Hematopoietic multipotent progenitor cell treated with erythropoietin and hydrocortisone succinate and interleukin-3 and kit ligand, for 6 days (in vitro differentiated cells): ENCODE measurements at regions not wholly inside any gene's neighbourhood (a gene's known extent, or its start where the extent isn't known, plus 50 kb on each side); places are given as distances from the start of the nearest gene placed in this dataset.
"Not testable (repeated sequence)": the region's sequence is repeated elsewhere in the genome, so short reads cannot be mapped to it uniquely, and the experiment has no call there.

Source experiments
- DNase-seq: peaks from one replicate; pipeline ENCODE4 v3.0.0-alpha.2; 2015

GRCh38 chr6:14573267-14573666, 455.7 kb downstream of the CD83 start:
- DNase-seq = no peak

DNA sequence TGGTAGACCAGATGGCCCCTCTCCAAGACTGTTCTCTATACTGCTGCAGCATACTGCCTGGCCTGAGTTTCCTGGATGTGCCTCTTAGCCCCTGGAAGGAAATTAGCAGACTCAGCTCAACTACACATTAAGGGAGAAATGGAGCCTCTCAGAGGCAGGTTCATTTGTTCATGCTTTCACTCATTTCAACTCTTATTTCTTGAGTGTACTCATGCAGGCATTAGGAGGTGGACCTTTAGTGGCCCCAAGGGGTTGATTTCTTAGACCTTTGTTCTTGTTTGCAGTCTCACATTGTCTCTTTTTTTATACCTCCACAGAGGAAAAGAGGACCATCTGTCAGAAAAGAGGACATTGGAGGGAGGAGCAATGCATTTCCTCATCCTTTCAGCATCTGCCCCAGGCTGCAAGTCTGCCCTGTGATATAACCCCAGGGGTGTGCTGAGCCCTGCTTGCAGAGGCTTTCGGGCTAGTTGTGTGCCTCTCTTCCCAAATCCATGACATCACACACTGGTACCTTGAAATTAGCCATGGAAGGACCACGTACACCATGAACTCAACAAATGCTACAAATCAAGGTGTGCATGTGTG, 456.2 kb downstream of the CD83 start:
- peak; percentile 5 for DNase-seq

GRCh38 chr6:14575961-14576360, 458.4 kb downstream of the CD83 start:
- DNase-seq = no peak

DNA sequence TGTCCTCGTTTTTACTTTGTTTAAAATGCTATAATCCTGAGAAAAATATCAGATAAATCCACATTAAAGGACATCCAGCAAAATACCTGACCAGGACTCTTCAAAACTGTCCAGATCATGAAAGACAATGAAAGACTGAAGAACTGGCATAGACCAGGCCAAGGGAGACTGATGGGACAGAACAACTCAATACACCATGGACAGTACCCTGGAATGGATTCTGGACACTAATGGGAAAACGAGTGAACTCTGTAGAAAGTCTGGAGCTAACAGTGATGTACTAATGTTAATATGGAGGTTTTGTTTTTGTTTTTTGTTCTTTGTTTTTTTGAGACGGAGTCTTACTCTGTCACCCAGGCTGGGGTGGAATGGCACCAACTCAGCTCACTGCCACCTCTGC, 461.4 kb downstream of the CD83 start:
- no peak for DNase-seq

GRCh38 chr6:14582749-14583148, 465.2 kb downstream of the CD83 start:
- no peak for DNase-seq

DNA sequence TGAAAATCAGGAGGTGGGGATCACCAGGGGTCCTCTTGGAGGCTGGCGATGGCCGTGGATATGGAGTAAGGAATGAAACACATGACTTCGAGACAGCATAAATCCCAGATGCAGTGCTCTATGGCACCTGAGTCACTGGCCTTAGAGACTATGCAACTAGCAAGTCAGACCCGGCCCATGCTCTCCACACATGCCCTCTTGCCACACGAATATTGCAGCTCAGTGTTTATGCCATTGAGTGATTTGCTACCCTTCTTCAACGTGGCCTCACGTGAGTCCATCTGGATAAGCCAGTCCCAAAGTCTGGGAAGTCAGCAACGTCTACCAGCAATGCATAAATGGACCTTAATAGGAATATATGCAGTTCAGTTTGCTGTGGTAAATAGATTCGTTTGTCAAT, 466.3 kb downstream of the CD83 start:
- no peak for DNase-seq

- DNase-seq = peak; percentile 19
Measured at GRCh38 chr6:14584450-14584849, 466.9 kb downstream of the CD83 start.

DNA sequence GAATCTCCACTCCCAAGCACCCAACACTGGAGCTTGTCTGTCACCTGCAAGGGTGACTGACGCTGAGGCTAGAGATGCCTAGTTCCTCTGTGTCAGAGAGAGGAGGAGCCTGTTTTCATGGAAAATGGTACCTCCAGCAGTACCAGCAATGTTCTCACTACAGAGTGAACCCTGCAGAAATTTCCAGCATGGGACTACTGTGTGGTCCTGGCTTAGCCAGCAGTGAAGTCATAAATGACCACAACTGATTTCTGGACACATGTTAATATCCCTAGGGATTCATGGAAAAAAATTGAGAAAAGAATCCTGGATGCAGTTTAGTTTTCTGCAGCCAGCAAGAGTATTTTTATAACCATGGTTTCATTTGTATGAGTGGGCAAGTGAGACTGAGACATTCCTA, 468.1 kb downstream of the CD83 start:
- DNase-seq = no peak

DNA sequence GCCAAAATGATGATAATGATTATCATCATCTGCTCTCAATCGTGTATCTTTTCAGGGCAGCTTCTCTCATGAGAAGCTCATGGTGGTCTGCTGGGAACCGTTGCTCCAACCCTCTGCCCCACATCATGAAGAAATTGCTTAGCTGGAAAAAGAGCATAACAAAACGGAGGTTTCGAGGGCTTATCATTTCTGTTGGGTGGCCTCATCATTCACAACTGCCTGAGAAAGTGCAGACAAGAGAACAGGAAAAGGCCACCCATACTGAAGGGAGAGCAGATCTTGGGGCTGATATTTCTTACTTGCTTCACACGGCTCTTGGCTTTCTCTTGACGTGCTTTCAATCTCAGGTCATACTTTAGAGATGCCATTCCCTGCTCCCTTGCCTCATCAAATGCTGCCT, 471.6 kb downstream of the CD83 start:
- DNase-seq = no peak

- no peak for DNase-seq
Measured at GRCh38 chr6:14590586-14590985, 473.0 kb downstream of the CD83 start.

GRCh38 chr6:14591998-14592397, 474.4 kb downstream of the CD83 start:
- DNase-seq = peak; percentile 20

GRCh38 chr6:14593286-14593685, 475.7 kb downstream of the CD83 start:
- DNase-seq = no peak

DNA sequence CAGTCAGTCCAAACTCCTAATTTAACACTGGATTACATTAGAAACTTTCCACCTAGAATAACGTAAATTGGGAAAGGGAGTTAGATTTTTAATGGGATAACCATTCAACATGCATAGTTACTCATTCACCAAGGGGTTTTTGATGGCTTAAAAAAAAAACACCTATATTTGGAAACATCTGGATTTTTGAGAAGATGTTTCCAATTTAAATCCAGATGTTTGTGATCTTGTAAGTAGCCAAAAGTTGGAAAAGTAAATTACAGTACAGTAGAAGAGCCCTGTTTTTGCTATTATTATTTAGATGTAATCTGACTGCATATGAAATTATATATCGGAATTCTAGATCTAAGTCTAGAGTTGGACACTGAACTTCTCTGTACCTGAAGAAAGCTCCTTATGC, 478.2 kb downstream of the CD83 start:
- no peak for DNase-seq

DNA sequence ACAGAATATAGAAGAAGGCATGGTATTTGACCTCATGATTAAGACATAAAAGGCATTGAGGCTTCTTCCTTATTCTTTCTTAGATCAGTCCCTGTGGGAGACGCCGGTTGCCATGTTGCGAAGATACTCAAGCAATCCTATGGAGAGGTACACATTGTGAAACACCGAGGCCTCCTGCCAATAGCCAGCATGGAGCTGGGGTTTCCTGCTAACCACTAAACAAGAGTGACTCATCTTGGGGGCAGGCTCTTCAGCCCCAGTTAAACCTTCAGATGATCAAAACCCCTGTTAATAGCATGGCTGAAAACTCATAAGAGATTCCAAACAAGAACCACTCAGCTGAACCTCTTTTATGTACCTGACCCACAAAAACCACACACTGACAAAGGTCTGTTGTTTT, 478.8 kb downstream of the CD83 start:
- DNase-seq = peak; percentile 26

DNA sequence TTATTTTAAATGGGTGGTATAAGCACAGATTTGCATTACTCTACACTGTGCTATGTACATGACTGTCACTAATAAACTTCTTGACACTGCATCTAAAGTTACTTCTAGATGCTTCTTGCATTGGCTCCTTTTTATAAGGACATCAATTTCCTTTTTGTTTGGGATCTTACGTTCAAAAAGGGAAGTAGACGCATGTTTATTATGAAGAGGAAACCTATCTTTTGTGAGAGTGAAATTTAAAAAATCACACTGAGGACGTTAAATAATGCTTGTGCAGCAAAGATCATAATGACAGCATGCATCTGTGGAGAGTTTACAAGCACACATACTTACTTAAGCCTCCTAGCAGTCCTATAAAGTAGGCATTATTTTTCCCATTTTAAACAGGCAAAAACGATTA, 479.5 kb downstream of the CD83 start:
- DNase-seq = no peak

- DNase-seq = no peak
Measured at GRCh38 chr6:14598017-14598864, 480.7 kb downstream of the CD83 start.

GRCh38 chr6:14600306-14600705, 482.7 kb downstream of the CD83 start:
- not testable (repeated sequence) for DNase-seq

GRCh38 chr6:14601490-14601889, 483.9 kb downstream of the CD83 start:
- no peak for DNase-seq

- DNase-seq = no peak
Measured at GRCh38 chr6:14606353-14606752, 488.8 kb downstream of the CD83 start.

DNA sequence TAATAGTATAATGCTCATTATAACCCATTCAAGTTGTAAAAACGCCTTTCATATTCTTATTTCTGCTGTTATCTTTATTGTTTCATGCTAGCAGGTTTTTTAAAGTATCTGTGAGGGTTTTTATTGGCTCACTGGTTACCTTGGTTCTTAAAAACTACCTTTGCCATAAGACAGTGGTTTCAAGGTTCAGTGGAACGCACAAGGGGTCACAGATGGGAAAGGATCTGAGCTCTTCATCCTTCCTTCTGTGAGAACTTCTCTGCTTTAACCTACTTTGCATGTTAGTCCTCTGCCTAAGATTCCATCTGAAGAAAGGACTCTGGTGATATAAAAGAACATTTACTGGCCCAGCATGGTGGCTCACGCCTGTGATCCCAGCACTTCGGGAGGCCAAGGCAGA, 492.6 kb downstream of the CD83 start:
- no peak for DNase-seq

- DNase-seq = no peak
Measured at GRCh38 chr6:14612016-14612980, 494.7 kb downstream of the CD83 start.

DNA sequence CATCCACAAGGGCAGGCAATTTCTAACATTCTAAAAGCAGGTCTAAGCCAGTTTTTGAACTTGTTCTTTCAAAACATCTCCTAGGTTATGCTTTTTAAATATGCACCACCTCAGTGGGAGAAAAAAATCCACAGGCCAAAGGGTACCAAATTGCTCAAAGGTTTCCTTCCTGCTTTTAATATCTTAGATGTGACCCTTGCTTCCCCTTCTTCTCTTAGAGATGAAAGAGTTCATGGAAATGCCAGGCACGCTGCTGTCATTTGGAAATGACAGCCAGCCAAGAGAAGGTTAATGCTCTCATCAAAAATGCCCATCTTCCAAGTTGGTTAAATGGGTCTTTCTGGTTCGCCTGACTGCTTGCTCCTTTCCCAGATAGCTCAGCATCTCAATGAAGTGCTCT, 497.1 kb downstream of the CD83 start:
- no peak for DNase-seq

DNA sequence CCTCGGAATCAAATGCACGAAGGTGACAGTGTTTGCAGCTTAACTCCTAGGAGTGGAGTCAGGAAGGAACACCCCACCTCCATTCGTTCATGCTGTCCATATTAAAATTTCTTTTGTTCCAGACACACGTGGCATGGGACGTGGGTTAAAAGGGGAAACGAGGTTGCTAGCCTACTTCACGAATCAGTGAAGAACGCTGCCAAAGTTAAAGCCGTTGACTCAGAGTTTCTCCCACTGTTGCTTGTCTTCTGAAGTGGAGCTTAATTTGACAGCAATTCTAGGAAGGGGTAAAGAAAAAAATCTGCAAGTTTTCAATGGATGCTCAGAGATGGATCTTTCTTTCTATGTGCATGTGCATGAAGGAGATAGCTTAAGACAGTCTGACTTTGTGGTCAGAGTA, 499.1 kb downstream of the CD83 start:
- DNase-seq = no peak
